ENCODE measurements at regions not wholly inside any gene's neighbourhood (a gene's known extent, or its start where the extent isn't known, plus 50 kb on each side); places are given as distances from the start of the nearest gene placed in this dataset.

DNA sequence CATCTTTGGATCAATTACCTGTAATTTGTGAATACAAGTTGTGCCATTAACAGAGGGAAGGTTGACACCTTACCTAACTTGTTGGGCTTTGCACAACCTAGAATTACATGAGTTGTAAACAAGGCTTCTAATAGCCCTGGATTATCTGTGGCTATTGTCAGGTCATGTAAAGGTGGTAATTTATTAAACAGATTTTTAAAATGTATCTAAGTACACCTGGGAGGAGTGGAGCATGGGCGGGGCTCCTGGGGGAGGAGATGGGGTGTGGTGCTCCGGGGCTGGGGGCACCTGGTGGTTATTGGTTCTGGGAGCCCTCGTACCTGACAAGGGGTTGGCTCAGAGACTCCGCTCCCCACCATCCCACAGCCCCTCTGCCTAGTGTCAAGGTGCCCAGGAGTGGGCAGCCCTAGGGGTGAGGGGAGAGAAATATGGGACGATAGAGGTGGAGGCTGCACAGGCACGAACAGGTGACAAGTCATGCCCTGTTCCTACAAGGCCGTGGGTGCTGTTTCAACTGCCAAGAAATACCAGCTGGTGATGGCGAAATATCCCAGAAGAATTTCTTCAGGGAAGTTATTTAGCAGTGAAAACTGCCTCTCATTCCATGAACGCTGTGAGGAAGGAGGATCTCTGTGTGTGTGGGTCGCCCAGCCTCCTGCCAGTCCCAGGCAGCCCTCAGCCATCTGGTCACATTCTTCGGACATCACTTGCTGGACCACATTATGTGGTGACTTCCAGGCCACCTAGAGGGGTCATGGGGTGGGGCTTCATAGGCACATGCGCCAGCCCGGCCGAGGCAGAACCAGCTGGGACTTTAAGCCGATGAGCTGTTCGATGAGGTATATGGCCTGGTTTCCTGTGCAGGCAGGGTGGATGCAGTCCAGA is 55.5 kb upstream of the IRX3 start:
- no peak overlapping the region for H2AFZ ChIP-seq (ENCODE audit: low read depth, low read length)
- H3K27me3 ChIP-seq (ENCODE audit: insufficient read depth, low read length): no peaks in the 10 kb centered on the region
- no peak overlapping the region for H3K4me3 ChIP-seq (ENCODE audit: low read length)
- peaks cover 6% of the 10 kb centered on the region for H3K4me1 ChIP-seq (ENCODE audit: insufficient read depth, low read length)
- no peaks in the 10 kb centered on the region for H3K36me3 ChIP-seq (ENCODE audit: insufficient read depth, low read length)
- peaks cover 5% of the 10 kb centered on the region for H3K9me3 ChIP-seq (ENCODE audit: low read length)

DNA sequence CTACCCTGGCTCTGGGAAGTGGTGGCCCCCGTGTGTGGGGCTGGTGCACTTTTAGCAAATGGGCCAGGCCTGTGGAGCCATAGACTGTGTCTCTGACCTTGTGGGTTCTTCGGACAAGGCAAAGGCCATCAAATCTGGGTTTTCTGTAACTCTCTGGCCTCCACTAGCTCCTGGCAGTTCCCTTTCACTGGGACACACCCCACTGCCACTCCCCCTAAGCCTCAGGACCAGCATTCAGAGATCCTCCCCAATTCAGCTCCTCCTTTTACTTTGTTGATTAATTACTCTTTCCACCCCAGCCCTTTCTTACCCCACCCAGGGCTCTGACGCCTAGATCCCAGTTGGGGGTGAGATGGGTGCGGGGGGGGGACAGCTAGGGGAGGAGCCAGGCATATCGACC is 53.9 kb upstream of the IRX3 start:
- peaks cover 2% of the 10 kb centered on the region for H3K9me3 ChIP-seq (ENCODE audit: low read length)
- H3K27me3 ChIP-seq (ENCODE audit: insufficient read depth, low read length): no peaks in the 10 kb centered on the region
- H3K4me1 ChIP-seq (ENCODE audit: insufficient read depth, low read length): peaks cover 6% of the 10 kb centered on the region
- no peaks in the 10 kb centered on the region for H3K36me3 ChIP-seq (ENCODE audit: insufficient read depth, low read length)
- H3K4me3 ChIP-seq (ENCODE audit: low read length): no peak overlapping the region
- no peak overlapping the region for H2AFZ ChIP-seq (ENCODE audit: low read depth, low read length)

GRCh38 chr16:54336631-54337204 is 50.1 kb upstream of the IRX3 start:
- Histone ChIP-seq H2AFZ (ENCODE audit: low read depth, low read length) (no peak overlapping the region), H3K27me3 (ENCODE audit: insufficient read depth, low read length) (no peaks in the 10 kb centered on the region), H3K9me3 (ENCODE audit: low read length) (no peaks in the 10 kb centered on the region), H3K36me3 (ENCODE audit: insufficient read depth, low read length) (no peaks in the 10 kb centered on the region), H3K4me1 (ENCODE audit: insufficient read depth, low read length) (no peaks in the 10 kb centered on the region), H3K4me3 (ENCODE audit: low read length) (no peak overlapping the region)
